ENCODE measurements at regions not wholly inside any gene's neighbourhood (a gene's known extent, or its start where the extent isn't known, plus 50 kb on each side); places are given as distances from the start of the nearest gene placed in this dataset.
"Not testable (repeated sequence)": the region's sequence is repeated elsewhere in the genome, so short reads cannot be mapped to it uniquely, and the experiment has no call there.

DNA sequence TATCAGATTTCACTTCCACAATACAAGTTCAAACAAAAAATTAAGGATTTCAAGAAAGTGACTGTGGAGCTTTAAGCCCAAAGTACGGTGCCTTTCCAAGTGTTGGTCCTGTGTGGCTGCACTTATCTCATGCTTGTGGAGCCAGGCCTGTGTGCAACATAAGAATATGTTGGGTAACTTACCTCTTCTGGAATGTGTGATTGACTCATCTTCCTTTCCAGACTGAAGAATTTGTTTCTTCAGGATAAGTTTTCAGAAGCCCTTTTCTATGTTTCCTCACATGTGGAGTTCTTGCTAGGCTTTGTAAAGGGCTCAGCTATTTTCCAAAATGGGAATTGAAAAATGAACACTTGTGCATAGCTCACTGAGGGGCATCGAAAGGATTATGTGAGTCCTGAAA is 485.1 kb upstream of the PAPPA start:
- no peak for DNase-seq (ENCODE audit: low read depth)

DNA sequence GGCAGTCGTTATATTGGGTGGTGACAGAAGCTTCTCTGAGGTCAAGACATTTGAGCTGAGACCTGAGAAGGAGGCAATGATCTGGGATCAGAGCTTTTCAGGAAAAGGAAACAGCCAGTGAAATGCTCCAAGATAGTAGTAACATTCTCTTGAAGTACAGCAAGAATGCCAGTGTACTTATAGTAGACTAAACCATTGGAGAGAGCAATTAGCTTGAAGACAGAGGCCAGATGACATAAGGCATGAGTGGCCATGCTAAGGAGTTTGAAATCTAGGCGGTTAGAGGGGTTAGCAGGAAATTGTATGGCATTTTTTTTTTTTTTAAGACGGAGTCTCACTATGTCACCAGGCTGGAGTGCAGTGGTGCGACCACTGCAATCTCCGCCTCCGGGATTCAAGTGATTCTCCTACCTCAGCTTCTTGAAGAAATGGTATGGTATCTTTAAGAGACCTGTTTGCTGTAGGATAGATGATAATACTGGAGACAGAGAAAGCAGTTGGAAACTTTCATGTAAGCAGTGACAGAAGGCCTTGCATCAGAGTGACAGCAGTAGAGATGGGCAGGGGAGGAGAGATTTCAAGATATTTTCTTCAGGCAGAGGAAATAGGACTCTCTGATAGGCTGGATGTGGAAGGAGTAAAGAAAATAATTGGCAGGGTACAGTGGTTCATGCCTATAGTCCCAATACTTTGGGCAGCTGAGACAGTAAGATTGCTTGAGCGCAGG is 482.2 kb upstream of the PAPPA start:
- DNase-seq (ENCODE audit: low read depth), result no peak

DNA sequence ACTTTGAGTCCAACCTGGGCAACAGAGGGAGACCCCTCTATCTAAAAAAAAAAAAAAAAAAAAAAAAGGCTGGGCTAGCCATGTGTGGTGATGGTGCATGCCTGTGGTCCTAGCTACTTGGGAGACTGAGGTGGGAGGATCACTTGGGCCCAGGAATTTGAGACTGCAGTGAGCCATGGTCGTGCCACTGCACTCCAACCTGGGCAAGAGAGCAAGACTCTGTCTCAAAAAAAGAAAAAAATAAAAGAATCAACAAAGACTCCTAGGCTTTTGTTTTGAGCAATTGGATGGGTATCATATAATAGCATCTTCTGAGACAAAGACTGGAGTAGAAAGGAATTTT is 481.7 kb upstream of the PAPPA start:
- no peak for DNase-seq (ENCODE audit: low read depth)

DNA sequence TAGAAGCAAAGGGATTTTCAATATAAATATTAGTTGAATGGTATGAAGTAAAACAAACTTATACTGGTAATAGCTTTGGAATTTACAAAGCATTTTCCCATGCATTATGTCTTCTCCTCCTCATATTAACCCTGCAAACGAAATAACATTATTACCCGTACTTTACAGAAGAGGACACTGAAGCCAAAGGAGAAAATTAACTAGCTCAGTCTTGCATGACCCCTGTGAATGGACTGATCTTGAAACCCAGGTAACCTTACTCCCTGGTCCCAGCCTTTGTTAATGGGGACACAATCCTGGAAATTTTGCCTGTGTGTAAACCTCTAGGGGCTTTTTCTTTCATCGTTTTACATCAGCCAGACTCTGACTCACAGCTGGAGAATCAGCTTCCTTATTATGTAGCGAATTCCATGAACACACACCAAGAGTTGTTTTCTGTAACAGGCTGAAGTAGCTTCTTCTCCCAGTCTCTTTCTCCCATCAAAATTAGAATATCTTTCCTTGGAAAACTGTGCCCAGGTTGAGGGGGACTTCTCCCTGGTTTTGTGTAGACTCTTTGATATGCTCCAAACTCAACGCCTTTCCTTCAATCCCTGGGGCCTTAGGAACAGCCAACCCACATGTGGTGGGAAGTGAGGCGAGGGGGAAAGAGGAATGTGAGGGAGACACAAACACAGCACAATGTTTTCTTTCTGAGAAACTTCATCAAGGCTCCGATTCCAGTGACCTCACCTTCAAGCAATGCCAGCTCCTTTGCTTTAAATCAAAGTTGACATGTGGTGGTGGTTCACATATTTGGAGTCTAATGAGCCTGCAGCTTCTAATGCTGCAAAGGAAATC is 480.9 kb upstream of the PAPPA start:
- no peak for DNase-seq (ENCODE audit: low read depth)

DNA sequence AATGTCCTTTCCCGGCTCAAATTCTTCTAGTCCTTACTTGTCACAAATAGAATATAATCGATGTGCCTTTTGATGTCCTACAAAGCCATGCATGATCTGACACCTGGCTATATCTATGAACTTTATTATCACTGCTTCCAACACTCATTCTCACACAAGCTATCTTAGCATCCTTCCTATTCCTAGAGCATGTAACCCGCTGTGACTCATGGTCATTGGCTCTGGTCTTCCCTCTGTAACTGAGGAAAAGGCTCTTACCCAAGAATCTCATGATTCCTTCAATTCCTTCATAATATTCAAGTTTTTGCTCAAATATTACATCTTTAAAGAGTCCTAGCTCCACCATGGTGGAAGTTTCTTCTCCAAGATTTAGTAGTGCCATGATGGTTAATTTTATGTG is 480.0 kb upstream of the PAPPA start:
- DNase-seq (ENCODE audit: low read depth), result no peak

DNA sequence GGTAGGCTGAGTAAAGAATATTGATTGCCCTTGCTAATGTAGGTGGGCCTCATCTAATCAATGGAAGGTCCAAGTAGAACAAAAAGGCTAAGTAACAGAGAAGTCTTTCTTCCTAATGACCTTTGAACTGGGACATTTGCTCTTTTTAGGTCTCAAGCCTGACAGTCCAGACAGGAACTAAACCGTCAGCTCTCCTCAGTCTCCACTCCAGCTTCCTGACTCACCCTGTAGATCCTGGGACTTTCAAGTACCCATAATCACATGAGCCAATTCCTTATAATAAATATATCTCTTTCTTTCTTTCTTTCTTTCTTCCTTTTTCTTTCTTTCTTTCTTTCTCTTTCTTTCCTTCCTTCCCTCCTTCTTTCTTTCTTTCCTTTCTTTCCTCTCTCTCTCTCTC is 479.5 kb upstream of the PAPPA start:
- DNase-seq (ENCODE audit: low read depth), result no peak

DNA sequence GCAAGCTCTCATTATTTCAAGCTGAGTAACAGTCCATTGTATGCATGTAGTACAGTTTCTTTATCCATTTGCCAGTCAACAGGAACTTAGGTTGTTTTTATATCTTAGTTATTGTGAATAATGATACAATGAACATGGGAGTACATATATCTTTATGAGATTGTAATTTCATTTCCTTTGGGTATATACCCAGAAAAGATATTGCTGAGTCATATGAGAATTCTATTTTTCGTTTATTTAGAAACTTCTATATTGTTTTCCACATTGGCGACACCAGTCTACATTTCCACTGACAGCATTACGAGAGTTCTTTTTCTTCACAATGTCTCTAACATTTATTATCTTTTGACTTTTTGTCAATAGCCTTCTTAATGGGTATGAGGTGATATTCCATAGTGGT is 477.8 kb upstream of the PAPPA start:
- no peak for DNase-seq (ENCODE audit: low read depth)

DNA sequence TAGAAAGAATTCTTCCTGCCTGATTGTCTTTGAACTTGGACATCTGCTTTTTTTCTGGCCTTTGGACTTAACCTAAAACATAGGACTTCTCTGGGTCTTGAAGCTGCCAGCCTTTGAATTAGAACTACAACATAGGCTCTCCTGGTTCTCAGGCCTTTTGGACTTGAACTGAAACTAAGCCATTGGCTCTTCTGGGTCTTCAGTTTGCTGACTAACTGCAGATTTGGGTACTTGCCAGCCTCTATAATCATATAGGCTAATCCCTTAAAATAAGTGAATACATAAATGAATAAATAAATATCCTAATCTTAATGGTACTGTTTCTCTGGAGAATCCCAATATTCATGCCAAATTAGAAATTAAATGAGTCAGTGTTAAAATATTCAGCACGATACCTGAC is 473.4 kb upstream of the PAPPA start:
- no peak for DNase-seq (ENCODE audit: low read depth)

DNA sequence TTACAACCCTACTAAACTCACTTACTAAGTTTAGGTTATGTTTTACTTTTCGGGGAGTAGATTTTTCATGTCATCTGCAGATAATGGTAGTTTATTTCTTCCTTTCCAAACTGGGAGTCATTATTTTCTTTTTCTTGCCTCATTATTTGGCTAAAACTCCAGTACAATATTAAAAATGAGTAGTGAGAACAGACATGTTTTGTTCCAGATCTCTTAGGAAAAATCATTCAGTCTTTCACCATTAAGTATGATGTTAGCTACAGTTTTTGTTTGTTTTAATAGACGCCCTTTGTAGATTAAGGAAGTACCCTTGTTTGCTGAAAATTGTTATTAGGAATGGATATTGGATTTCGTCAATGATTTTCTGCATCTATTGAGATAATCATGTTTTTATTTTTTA is 472.0 kb upstream of the PAPPA start:
- no peak for DNase-seq (ENCODE audit: low read depth)

DNA sequence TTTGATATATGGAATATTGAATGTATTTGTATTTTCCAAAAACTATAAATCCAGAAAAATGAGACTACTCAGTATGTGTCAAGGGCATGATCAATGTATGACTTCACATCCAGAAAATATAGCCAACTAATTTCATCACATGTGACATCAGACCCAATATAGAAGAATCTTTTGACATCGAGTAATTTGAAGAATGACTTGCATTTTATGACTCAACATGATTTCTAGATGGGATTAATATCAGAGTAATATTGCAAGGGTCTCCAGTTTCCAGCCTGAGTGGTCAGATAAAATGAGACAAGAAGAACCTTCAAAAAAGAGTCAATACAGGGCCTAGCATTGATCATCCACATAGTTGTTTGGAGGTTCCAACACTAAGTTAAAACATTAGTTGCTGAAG is 467.5 kb upstream of the PAPPA start:
- DNase-seq (ENCODE audit: low read depth), result no peak

DNA sequence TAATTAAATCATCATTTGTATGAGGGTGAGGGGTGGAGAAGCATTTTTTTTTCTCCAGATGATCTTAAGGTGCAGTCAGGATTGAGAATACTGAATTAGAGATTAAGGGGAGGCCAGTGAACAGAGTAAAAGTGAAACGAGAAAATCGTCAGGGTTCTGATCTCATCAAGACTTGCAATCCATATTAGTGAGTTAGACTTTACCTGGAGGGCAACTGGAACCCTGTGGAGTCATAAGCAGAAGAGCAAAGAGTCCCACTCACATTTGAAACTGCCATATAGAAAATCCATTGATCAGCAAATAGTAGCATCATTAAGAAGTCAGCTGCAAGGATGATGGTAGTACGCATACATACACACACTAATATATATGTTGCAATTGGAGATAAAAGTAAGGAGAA is 466.2 kb upstream of the PAPPA start:
- no peak for DNase-seq (ENCODE audit: low read depth)

DNA sequence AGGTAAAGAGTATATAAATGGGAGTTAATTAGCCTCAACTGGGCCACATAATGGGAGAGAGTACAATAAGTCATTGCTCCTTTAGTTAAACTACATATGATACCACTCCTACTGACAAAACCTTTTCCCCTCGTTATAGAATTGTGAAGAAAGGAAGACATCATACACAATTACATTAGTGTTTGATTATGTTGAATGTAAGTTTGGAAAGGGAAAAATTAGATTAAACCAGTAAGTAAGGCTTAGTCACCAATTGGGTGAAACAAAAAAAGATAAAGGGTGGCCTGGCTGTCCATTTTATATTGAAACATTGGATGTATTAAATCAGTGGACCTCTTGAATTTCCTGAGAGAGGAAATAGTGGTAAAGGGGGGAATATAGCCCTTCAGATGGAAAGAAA is 464.3 kb upstream of the PAPPA start:
- no peak for DNase-seq (ENCODE audit: low read depth)

DNA sequence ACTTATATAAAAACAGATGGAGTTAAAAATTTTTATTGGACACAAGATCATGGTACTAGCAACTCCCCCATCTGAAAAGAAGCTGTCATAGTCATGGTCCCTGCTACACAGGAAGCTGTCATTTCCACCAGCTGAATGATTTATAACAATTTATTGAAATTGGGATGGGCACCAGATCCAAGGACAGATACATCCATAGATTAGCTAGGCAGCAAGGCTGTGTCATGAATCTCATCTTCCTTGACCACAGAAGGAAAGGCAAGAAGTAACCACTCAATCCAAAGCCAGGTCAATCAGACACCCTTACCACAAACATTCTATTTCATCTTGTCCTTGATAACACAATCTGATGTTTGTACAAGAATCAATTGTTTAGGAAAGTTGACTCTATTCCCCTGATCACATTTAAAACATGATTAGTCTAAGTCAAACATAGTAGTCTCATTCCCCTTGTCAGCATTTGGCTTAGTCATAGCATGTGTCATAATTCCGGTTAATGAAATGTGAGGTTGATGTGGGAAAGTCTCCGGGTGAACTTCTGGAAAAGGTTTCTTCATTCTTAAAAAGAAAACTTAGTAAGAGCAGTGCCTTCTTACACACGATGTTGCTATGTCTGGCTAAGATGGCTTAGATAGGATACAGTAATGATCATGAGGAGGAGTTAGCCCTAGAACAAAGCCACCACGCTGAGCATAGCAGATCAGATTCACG is 462.6 kb upstream of the PAPPA start:
- no peak for DNase-seq (ENCODE audit: low read depth)

DNA sequence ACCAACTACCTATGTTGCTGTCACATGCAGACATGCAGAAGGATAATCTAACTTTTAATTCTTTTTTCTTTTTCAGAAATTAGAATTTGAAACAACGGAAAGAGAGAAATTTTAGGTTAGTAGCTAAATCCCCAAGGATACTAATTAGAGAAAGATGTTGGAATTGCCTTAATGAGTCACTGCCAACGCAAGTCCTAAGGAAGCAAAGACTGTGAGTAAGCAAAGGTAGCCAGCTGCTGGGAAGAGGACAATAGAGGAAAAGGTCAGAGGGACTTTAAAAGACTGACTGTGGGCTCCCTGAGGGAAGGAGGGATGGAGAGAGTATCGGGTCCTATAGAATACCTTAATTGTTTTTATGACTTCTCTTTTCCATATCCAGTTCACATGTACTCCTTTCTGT is 461.9 kb upstream of the PAPPA start:
- no peak for DNase-seq (ENCODE audit: low read depth)

DNA sequence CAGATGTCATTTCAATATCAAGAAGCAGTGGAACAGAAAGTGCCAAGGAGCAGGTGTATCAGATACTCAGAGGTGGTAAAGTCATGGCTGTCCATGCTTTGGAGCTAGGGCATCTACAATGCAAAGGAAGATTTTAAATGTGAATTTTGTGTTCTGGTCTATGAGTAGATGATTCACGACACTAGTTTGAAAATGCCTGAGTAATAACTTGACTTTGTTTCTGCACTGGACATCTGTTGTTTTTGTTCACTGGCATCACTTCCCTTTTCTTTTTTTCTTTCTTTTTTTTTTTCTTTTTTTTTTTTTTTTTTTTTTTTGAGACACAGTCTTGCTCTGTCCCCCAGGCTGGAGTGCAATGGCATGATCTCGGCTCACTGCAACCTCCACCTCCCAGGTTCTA is 460.7 kb upstream of the PAPPA start:
- not testable (repeated sequence) for DNase-seq (ENCODE audit: low read depth)

DNA sequence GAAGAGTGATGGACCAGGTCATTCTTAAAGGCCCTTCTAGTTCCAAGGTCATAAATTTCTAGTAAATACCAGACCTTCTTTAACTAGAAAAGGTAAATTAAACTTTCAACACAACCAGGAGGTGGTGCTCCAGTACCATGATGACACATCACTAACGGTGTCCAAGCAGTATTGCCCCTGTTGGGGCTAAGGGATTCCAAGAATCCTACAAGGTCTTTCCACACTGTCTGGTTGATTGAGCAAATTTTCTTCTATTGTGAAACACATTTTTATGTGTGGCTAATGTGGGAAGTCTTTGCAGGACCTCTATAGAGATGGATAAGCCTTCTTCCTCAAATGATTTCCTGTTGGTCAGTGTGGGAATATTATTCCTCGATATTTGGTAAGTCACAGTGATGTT is 459.6 kb upstream of the PAPPA start:
- no peak for DNase-seq (ENCODE audit: low read depth)

DNA sequence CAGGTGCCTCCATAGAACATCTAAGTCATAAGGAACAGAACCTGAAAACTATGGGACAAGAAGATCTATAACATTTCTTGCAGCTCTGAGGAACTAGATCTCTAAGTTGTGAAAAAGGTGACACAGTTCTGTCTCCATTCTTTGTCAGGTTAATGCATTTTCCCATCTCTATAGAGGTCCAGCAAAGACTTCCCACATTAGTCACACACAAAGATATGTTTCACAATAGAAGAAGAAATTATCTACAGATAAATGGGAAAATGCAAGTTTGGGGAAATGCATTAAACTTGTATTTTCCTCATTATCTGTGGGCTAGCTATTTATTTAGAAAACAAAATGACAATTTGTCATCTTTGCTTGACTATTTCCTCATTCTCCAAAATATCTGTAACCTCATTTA is 458.6 kb upstream of the PAPPA start:
- DNase-seq (ENCODE audit: low read depth), result no peak

DNA sequence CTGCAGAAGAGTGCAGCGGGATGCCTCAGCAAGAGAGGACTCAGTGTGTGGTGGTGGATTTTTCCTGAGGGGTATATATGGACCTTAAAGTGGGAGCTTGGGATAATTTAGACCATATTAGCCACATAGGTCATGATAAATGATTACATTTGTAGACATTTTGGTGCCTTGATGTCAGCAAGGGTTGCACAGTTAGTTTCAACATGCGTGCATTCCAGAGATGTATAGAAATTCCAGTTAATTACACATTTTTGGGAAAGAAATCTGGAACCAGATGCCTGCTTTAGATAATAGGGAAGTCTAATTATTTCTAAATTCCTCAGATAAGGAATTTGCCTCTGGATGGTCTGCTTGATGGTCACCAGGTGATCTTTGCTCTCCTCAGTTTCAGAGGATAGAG is 440.6 kb upstream of the PAPPA start:
- no peak for DNase-seq (ENCODE audit: low read depth)

DNA sequence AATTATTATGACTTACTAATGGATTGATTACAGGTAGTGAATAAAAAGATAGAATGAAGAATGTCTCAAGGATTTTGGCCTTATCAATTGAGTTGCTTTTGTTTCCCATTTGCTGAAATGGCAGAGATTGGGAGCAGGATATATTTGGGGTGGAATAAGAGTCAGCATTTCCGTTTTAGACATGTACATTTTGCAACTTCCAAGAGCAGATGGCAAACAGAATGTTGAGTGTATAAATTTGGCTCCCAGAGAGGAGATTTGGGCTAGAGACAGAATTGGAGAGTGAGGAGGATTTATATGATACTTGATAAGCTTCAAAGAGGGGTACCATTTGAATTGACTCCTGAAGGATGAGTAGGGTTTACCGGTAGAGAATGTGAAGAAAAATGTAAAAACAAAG is 437.9 kb upstream of the PAPPA start:
- DNase-seq (ENCODE audit: low read depth), result no peak

DNA sequence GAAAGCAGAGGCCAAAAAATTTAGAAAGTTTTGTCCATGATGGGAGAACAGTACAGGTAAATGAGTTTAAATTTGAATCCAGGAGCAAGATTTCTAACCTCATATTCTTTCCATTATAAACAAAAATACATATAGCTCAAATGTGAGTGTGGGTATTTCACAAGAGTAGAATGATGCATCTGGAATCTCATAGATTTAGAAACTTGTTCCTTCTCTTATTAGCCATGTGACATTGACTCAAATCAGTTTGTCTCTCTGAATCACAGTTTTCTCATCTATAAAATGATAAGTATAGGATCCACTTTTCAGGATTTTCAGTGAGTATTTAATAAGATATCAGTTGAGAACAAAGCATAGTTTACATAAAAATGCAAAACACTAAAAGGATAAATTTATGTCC is 436.3 kb upstream of the PAPPA start:
- DNase-seq (ENCODE audit: low read depth), result no peak

DNA sequence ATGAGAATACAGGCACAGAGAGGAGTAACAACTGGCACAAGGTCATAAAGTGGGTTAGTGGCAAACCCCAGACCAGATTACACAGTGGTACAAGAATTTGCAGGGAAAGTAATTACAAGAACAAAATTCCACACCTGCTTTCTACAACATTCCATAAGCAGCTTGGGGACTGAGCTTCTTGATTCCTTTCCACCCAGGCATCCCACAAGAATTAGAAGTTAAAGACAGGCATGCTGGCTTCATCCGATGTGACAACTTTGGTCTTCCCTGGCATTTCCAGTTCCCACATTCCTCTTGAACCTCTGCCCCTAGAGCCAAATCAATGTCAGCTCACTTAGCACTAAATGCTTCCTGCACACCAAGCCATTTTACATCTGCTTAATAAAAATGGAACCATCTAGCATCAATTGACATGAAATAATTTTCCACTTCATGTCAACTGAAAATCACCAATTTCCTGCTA is 435.8 kb upstream of the PAPPA start:
- DNase-seq (ENCODE audit: low read depth), result no peak

DNA sequence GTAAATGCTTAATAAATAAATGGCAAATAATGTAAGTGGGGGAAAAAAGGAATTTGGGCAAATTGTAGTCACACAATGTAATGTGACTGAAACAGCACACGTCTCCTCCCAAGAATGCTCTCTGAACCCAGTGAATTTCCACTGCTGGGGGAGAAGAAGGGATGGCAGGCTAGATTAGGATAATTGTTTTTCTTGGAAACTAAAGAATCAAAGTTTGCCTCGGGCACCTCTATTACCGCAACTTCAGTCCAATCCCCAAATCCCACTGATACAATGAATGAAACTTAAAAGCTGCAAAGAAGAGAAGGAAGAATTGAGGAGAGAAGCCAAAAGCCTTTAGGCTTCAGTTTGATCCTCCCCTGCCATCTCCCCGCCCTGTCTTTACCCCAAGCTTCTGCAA is 423.2 kb upstream of the PAPPA start:
- no peak for DNase-seq (ENCODE audit: low read depth)

DNA sequence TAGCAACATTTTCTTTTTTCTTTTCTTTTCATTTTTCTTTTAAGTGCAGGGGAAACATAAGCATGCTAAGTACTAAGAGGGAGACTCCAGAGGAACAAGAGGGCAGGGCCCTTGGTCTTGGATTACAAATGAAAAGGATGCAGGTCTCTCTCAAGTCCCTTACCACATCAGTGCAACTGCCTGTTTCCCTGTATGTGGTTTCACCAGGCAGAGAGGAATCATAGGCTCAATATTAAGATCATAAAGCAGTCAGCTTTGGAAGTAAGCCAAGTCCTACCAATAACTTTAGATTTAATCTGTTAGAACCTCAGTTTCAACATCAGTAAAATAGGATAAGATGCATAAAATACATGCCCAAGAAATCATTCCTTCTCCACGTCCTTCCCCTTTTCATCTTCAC is 422.7 kb upstream of the PAPPA start:
- DNase-seq (ENCODE audit: low read depth), result no peak
